HCT116 (cell line): ENCODE measurements at regions not wholly inside any gene's neighbourhood (a gene's known extent, or its start where the extent isn't known, plus 50 kb on each side); places are given as distances from the start of the nearest gene placed in this dataset.

Experiments used
- ATAC-seq: fragments of 200-7000 bp; cut with Tn5 transposase; 2 replicates; pipeline ENCODE4 v1.9.1; 2020; ENCODE audit warnings: mild to moderate bottlenecking, moderate library complexity
- BruUV-seq: library from RNA; stranded (reverse); fragments of 400-500 nt; replicated peaks from 2 replicates; lab custom pipeline; 2021; lab: Mats Ljungman, UMichigan
- CTCF ChIA-PET: fragments of 300-600 bp; sonication (Branson Sonifier 250); formaldehyde crosslinking; loops from one replicate; lab custom pipeline; 2021; ENCODE audit warnings: antibody characterized with exemption; lab: Charles Lee
- POLR2A ChIA-PET: fragments of 300-600, 350-600 bp; sonication (Branson Sonifier 250); formaldehyde crosslinking; loops from one replicate; lab custom pipeline; 2021; ENCODE audit warnings: antibody characterized with exemption; lab: Charles Lee
- RAD21 ChIA-PET, 2 experiments: fragments of 300-600 bp; sonication (Branson Sonifier 250); formaldehyde crosslinking; loops; one replicate each; lab custom pipeline; 2023; ENCODE audit warnings: low total read pairs in 2 of 2; ENCODE audit not compliant: uncharacterized antibody in 2 of 2, unreplicated experiment in 2 of 2, low non-redundant PET in 1 of 2; lab: Charles Lee
- DNase-seq: peaks from one replicate; pipeline ENCODE4 v3.0.0-alpha.2; 2010; ENCODE audit warnings: low read depth, low spot score
- H2AFZ ChIP-seq: fragments of 200-600 bp; shearing (Covaris generic), sonication (generic); 2 replicates; pipeline ENCODE4 v1.6.1; 2017; ENCODE audit warnings: low read depth, mixed run types, mixed read lengths, antibody characterized with exemption, low read length; ENCODE audit not compliant: poor library complexity, severe bottlenecking
- H3K27ac ChIP-seq: 2 replicates; pipeline ENCODE4 v1.5.1; 2012; ENCODE audit warnings: low read depth, low read length
- H3K27me3 ChIP-seq: fragments of 200-600 bp; sonication (generic); 2 replicates; pipeline ENCODE4 v1.6.1; 2016; ENCODE audit warnings: mixed run types, low read length, mixed read lengths; ENCODE audit not compliant: insufficient read depth
- H3K36me3 ChIP-seq, 2 experiments: fragments of 200-500 bp in 1 of 2; fragments of 200-600 bp in 1 of 2; sonication (Bioruptor generic) in 1 of 2; sonication (generic) in 1 of 2; 2 replicates each; pipeline versions ENCODE4 v1.5.1 to v1.6.1; 2014 to 2016; ENCODE audit warnings: low read length in 2 of 2, inconsistent platforms in 1 of 2, mixed read lengths in 1 of 2, mixed run types in 1 of 2; ENCODE audit not compliant: insufficient read depth in 2 of 2, control insufficient read depth in 1 of 2
- H3K4me1 ChIP-seq, 2 experiments: fragments of 200-600 bp in 1 of 2; sonication (generic) in 1 of 2; 2 replicates each; pipeline versions ENCODE4 v1.5.1 to v1.6.1; 2012 to 2017; ENCODE audit warnings: low read length in 2 of 2, inconsistent platforms in 1 of 2, mild to moderate bottlenecking in 1 of 2, mixed read lengths in 1 of 2, mixed run types in 1 of 2, moderate library complexity in 1 of 2; ENCODE audit not compliant: insufficient read depth in 2 of 2, control insufficient read depth in 1 of 2
- H3K4me2 ChIP-seq: fragments of 200-600 bp; sonication (generic); 2 replicates; pipeline ENCODE4 v1.6.1; 2017; ENCODE audit warnings: mixed run types, low read length, mixed read lengths
- H3K4me3 ChIP-seq, 2 experiments: fragments of 200-600 bp in 1 of 2; sonication (generic) in 1 of 2; replicated peaks in 1 of 2; 2 replicates each; pipeline ENCODE4 v1.5.1; 2011 to 2016; ENCODE audit warnings: low read length in 2 of 2, control low read depth in 1 of 2, low read depth in 1 of 2, mild to moderate bottlenecking in 1 of 2, mixed read lengths in 1 of 2, mixed run types in 1 of 2
- H3K79me2 ChIP-seq: fragments of 200-600 bp; sonication (generic); 2 replicates; pipeline ENCODE4 v1.6.1; 2017; ENCODE audit warnings: mild to moderate bottlenecking, mixed run types, low read length, moderate library complexity, mixed read lengths; ENCODE audit not compliant: insufficient read depth
- H3K9ac ChIP-seq: fragments of 200-600 bp; sonication (generic); 2 replicates; pipeline ENCODE4 v1.6.1; 2016; ENCODE audit warnings: low read length, mixed read lengths
- H3K9me2 ChIP-seq: fragments of 200-600 bp; sonication (generic), shearing (Covaris generic); 2 replicates; pipeline ENCODE4 v1.6.1; 2017; ENCODE audit warnings: mixed run types, mild to moderate bottlenecking, moderate library complexity; ENCODE audit not compliant: insufficient read depth
- H3K9me3 ChIP-seq, 2 experiments: fragments of 200-500 bp in 1 of 2; fragments of 200-600 bp in 1 of 2; sonication (Bioruptor generic) in 1 of 2; sonication (generic) in 1 of 2; 2 replicates each; pipeline ENCODE4 v1.6.1; 2014 to 2017; ENCODE audit warnings: low read length in 2 of 2, mixed read lengths in 2 of 2, inconsistent platforms in 1 of 2, low read depth in 1 of 2, mild to moderate bottlenecking in 1 of 2, mixed run types in 1 of 2, moderate library complexity in 1 of 2; ENCODE audit not compliant: control insufficient read depth in 1 of 2, insufficient read depth in 1 of 2
- H4K20me1 ChIP-seq: fragments of 200-600 bp; sonication (generic), shearing (Covaris generic); 2 replicates; pipeline ENCODE4 v1.6.1; 2017; ENCODE audit warnings: mixed run types, mild to moderate bottlenecking, moderate library complexity; ENCODE audit not compliant: insufficient read depth
- ATF3 ChIP-seq: IDR thresholded peaks from 2 replicates; pipeline ENCODE4 v1.6.1; 2012
- CEBPB ChIP-seq: IDR thresholded peaks from 2 replicates; pipeline ENCODE4 v1.6.1; 2012; ENCODE audit warnings: low read depth
- CTCF ChIP-seq, 3 experiments: fragments of 200-600 bp in 1 of 3; sonication (generic) in 1 of 3; IDR thresholded peaks in 2 of 3; conservative IDR thresholded peaks in 1 of 3; 2 replicates each; pipeline ENCODE4 v1.5.1; 2012 to 2017; ENCODE audit warnings: low read depth in 2 of 3, low read length in 2 of 3, antibody characterized with exemption in 1 of 3, borderline replicate concordance in 1 of 3, control low read depth in 1 of 3, mild to moderate bottlenecking in 1 of 3, mixed read lengths in 1 of 3, mixed run types in 1 of 3, moderate library complexity in 1 of 3; ENCODE audit not compliant: insufficient read depth in 1 of 3
- EGR1 ChIP-seq: IDR thresholded peaks from 2 replicates; pipeline ENCODE4 v1.6.1; 2012; ENCODE audit warnings: low read depth
- ELF1 ChIP-seq: IDR thresholded peaks from 2 replicates; pipeline ENCODE4 v1.6.1; 2012; ENCODE audit warnings: low read depth, borderline replicate concordance
- EZH2 ChIP-seq: fragments of 200-600 bp; sonication (generic); IDR thresholded peaks from 2 replicates; pipeline ENCODE4 v1.6.1; 2017; ENCODE audit warnings: antibody characterized with exemption, mixed run types
- EZH2phosphoT487 ChIP-seq: fragments of 200-600 bp; IDR thresholded peaks from 2 replicates; pipeline ENCODE4 v1.6.1; 2018; ENCODE audit warnings: antibody characterized with exemption, borderline replicate concordance
- FOSL1 ChIP-seq: IDR thresholded peaks from 2 replicates; pipeline ENCODE4 v1.6.1; 2012; ENCODE audit warnings: low read depth
- JUND ChIP-seq: IDR thresholded peaks from 2 replicates; pipeline ENCODE4 v1.6.1; 2012
- MAX ChIP-seq: IDR thresholded peaks from 2 replicates; pipeline ENCODE4 v1.6.1; 2012
- POLR2A ChIP-seq: IDR thresholded peaks from 2 replicates; pipeline ENCODE4 v1.7.0; 2011; ENCODE audit warnings: borderline replicate concordance; ENCODE audit not compliant: insufficient read depth, insufficient read length; ENCODE audit errors: extremely low read depth
- POLR2AphosphoS5 ChIP-seq: IDR thresholded peaks from 2 replicates; pipeline ENCODE4 v1.6.1; 2011; ENCODE audit warnings: mild to moderate bottlenecking, low read depth, low read length, moderate library complexity
- RAD21 ChIP-seq: IDR thresholded peaks from 2 replicates; pipeline ENCODE4 v1.6.1; 2012; ENCODE audit warnings: low read depth, mild to moderate bottlenecking
- REST ChIP-seq: IDR thresholded peaks from 2 replicates; pipeline ENCODE4 v1.6.1; 2012; ENCODE audit warnings: low read depth
- SIN3A ChIP-seq: IDR thresholded peaks from 2 replicates; pipeline ENCODE4 v1.6.1; 2012; ENCODE audit warnings: low read depth
- SP1 ChIP-seq: IDR thresholded peaks from 2 replicates; pipeline ENCODE4 v1.6.1; 2012; ENCODE audit warnings: low read depth
- YY1 ChIP-seq: IDR thresholded peaks from 2 replicates; pipeline ENCODE4 v1.6.1; 2011; ENCODE audit warnings: low read length, low read depth, moderate library complexity, mild to moderate bottlenecking; ENCODE audit not compliant: insufficient replicate concordance; ENCODE audit errors: extremely low read depth
- ZBTB33 ChIP-seq: IDR thresholded peaks from 2 replicates; pipeline ENCODE4 v1.6.1; 2011; ENCODE audit warnings: mild to moderate bottlenecking, low read length, moderate library complexity; ENCODE audit not compliant: insufficient replicate concordance; ENCODE audit errors: extremely low read depth
- ZFX ChIP-seq: fragments of 450-650 bp; IDR thresholded peaks from 2 replicates; pipeline ENCODE4 v1.6.1; 2017
- intact Hi-C: fragments of 100-400 bp; cut with micrococcal nuclease; formaldehyde crosslinking; loops from 2 replicates; pipeline ENCODE4 v1.10.0; 2022

- H3K27me3 ChIP-seq = no peaks in the 10 kb centered on the region
- no peak overlapping the region for H2AFZ ChIP-seq
- intact Hi-C loops = no loop called here
- no peaks in the 10 kb centered on the region for H3K9me3 ChIP-seq
- TF ChIP-seq MAX (no peak), SP1 (no peak), REST (no peak), CTCF (IDR thresholded peaks at IDR 0.05 in 2 of 3, conservative IDR thresholded peaks at IDR 0.05 in 1 of 3; ENCODE audit: borderline replicate concordance in 1 of 3, insufficient read depth in 1 of 3, low read depth in 2 of 3, low read length in 2 of 3) (no peak), EZH2 (no peak), ELF1 (no peak), SIN3A (no peak), ZBTB33 (no peak), POLR2A (no peak), RAD21 (no peak), EZH2phosphoT487 (no peak), POLR2AphosphoS5 (no peak), ATF3 (no peak), FOSL1 (no peak), EGR1 (no peak), JUND (no peak), YY1 (no peak), CEBPB (no peak), ZFX (no peak)
- TF ChIP-seq, all 23 proteins: peak for 0
- ATAC-seq (no peak), DNase-seq (no peak)
- ChIA-PET RAD21 (no interaction called here), POLR2A (no interaction called here), CTCF (no interaction called here)
- BruUV-seq = no TSS peak
- H3K27ac ChIP-seq = no peak overlapping the region
- no peaks in the 10 kb centered on the region for H4K20me1 ChIP-seq
- H3K9ac ChIP-seq = no peak overlapping the region
- no peak overlapping the region for H3K4me2 ChIP-seq
- H3K4me1 ChIP-seq = no peaks in the 10 kb centered on the region
- no peak overlapping the region for H3K4me3 ChIP-seq
- H3K9me2 ChIP-seq = no peaks in the 10 kb centered on the region
- no peaks in the 10 kb centered on the region for H3K79me2 ChIP-seq
- H3K36me3 ChIP-seq = no peaks in the 10 kb centered on the region
Observed at GRCh38 chr10:61078542-61079275, 134.7 kb upstream of the RHOBTB1 start.
